ENCODE measurements at regions not wholly inside any gene's neighbourhood (a gene's known extent, or its start where the extent isn't known, plus 50 kb on each side); places are given as distances from the start of the nearest gene placed in this dataset.

DNA sequence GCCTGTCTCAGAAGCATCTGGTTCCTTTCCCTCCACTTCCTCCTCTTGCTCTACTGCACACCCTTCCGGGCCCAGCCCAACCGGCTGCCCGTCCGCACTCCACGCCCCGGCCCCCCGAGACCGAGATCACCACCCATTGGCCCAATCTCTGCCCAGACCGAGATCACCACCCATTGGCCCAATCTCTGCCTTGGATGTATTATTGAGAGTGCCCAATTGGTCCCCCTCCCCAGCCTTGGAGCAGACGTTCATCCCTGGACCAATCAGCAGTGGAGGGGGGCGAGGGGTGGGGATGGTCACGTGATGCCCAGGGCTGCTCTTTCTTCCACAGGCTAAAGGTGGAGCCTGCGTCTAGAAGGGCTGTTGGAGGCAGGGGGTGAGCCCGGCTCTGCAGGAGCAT lies 75.6 kb upstream of the TMEM132C start:
- FAIRE-seq (no peak), DNase-seq (ENCODE audit: insufficient read length, low spot score) (no peak)
- TF ChIP-seq, protein P1, sequence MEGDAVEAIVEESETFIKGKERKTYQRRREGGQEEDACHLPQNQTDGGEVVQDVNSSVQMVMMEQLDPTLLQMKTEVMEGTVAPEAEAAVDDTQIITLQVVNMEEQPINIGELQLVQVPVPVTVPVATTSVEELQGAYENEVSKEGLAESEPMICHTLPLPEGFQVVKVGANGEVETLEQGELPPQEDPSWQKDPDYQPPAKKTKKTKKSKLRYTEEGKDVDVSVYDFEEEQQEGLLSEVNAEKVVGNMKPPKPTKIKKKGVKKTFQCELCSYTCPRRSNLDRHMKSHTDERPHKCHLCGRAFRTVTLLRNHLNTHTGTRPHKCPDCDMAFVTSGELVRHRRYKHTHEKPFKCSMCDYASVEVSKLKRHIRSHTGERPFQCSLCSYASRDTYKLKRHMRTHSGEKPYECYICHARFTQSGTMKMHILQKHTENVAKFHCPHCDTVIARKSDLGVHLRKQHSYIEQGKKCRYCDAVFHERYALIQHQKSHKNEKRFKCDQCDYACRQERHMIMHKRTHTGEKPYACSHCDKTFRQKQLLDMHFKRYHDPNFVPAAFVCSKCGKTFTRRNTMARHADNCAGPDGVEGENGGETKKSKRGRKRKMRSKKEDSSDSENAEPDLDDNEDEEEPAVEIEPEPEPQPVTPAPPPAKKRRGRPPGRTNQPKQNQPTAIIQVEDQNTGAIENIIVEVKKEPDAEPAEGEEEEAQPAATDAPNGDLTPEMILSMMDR (IDR thresholded peaks at IDR 0.05; ENCODE audit: insufficient read depth, missing control alignments) = no peak

DNA sequence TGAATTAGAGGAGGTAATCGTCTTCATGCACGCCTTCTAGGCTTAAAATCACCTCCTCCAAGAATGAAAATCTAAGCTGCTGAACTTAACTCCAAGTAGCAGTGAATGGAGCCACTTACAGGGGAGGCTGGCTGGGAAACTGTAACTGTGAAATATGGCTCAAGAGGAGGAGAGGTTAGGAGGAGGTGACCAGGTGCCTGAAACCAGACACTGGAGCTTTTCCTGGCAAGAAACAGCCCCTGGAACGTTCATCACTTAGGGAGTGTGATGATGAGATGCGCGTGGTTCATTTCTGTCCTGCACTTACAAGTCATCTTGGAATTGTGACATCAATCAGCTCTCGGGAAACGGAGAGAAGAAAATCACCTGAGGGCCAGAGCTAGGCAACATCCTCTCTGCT lies 62.3 kb upstream of the TMEM132C start:
- FAIRE-seq (no peak), DNase-seq (ENCODE audit: insufficient read length, low spot score) (no peak)
- TF ChIP-seq, protein P1 (IDR thresholded peaks at IDR 0.05; ENCODE audit: insufficient read depth, missing control alignments) = no peak

DNA sequence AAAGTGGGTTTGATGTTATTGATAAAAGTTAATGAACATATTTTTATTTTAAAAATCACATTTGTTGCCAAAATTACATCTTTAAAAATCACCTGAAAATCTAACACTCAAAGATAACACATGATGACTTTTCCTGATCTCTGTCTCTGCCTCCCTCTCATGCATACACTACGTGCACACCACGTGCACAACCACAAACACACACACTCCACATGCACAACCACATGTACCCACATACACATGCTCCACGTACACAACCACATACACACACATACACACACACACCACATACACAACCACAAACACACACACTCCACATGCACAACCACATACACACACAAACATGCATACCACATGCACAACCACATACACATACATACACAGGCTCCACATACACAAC lies 61.8 kb upstream of the TMEM132C start:
- FAIRE-seq (no peak), DNase-seq (ENCODE audit: insufficient read length, low spot score) (no peak)
- TF ChIP-seq, protein P1 (IDR thresholded peaks at IDR 0.05; ENCODE audit: insufficient read depth, missing control alignments) = no peak

DNA sequence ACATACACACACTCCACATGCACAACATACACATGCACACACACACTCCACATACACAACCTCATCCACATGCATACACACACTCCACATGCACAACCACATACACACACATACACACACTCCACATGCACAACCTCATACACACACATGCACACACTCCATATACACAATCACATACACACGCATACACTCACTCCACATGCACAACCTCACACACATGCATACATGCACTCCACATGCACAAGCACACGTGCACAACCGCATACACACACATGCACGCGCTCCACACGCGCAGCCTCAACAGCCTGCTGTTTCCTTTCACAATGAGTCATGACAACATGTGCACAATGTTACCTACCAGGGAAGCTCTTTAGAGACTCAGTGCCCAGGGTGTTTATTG lies 61.2 kb upstream of the TMEM132C start:
- DNase-seq (ENCODE audit: insufficient read length, low spot score) = no peak
- FAIRE-seq = no peak
- TF ChIP-seq, protein P1 (IDR thresholded peaks at IDR 0.05; ENCODE audit: insufficient read depth, missing control alignments) = no peak
